Endothelial cell of umbilical vein (primary cell): ENCODE measurements at regions not wholly inside any gene's neighbourhood (a gene's known extent, or its start where the extent isn't known, plus 50 kb on each side); places are given as distances from the start of the nearest gene placed in this dataset.

ENCODE experiments used
- TF ChIP-seq, protein P1 (sequence below), 2 donors: IDR thresholded peaks; 1 replicate in 1 of 2; 2 replicates in 1 of 2; pipeline ENCODE4 v1.5.1; 2011; ENCODE audit warnings: low read length in 2 of 2, mild to moderate bottlenecking in 2 of 2, moderate library complexity in 2 of 2, control low read depth in 1 of 2, inconsistent platforms in 1 of 2, low read depth in 1 of 2; ENCODE audit not compliant: insufficient read depth in 1 of 2; ENCODE audit errors: extremely low read depth in 1 of 2
- TF ChIP-seq, protein P2 (sequence below): IDR thresholded peaks from 2 replicates; pipeline ENCODE4 v1.6.1; 2011; ENCODE audit not compliant: insufficient read depth, insufficient read length

DNA sequence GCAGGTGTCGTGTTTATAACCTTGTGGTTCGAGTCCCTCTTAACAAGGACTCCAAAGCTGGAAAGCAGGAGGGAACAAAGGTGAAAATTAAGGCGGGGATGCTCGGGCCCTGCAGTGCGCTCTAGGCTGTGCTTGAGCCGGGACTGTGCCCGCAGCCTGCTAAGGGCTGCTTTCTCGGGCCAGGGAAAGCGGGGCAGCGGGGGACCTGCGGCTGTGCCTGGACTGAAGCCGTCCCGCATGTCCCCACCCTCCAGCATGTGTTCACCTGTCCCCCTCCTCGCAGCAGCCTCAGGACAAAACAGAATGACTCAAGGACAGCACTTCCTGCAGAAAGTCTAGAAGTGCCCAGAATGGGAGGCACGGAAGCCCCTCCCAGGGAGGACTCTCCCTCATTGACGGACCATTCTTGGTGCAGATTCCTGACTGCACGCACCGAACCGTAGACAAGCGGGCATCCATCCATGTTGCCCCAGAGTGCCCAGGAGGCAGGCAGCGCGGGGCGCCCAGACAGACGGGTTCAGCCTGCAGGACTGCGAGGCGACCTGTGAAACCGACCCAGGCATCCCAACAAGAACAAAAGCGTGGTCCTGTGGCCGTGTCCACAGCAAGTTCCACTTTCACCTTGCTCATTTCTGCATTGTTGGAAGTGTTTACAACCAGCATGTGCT lies 342.9 kb downstream of the MAGEB5 start:
- TF ChIP-seq, protein P1, sequence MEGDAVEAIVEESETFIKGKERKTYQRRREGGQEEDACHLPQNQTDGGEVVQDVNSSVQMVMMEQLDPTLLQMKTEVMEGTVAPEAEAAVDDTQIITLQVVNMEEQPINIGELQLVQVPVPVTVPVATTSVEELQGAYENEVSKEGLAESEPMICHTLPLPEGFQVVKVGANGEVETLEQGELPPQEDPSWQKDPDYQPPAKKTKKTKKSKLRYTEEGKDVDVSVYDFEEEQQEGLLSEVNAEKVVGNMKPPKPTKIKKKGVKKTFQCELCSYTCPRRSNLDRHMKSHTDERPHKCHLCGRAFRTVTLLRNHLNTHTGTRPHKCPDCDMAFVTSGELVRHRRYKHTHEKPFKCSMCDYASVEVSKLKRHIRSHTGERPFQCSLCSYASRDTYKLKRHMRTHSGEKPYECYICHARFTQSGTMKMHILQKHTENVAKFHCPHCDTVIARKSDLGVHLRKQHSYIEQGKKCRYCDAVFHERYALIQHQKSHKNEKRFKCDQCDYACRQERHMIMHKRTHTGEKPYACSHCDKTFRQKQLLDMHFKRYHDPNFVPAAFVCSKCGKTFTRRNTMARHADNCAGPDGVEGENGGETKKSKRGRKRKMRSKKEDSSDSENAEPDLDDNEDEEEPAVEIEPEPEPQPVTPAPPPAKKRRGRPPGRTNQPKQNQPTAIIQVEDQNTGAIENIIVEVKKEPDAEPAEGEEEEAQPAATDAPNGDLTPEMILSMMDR (IDR thresholded peaks at IDR 0.05; ENCODE audit: extremely low read depth in 1 of 2, insufficient read depth in 1 of 2, low read depth in 1 of 2, low read length in 2 of 2) = no peak
- TF ChIP-seq, protein P2, sequence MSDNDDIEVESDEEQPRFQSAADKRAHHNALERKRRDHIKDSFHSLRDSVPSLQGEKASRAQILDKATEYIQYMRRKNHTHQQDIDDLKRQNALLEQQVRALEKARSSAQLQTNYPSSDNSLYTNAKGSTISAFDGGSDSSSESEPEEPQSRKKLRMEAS = no peak
